HEK293 (cell line): ENCODE measurements at regions not wholly inside any gene's neighbourhood (a gene's known extent, or its start where the extent isn't known, plus 50 kb on each side); places are given as distances from the start of the nearest gene placed in this dataset.

ENCODE experiments used
- KLF10 ChIP-seq: fragments of 450-650 bp; IDR thresholded peaks from 2 replicates; pipeline ENCODE4 v1.5.1; 2018; ENCODE audit warnings: missing biosample characterization, mild to moderate bottlenecking, missing genetic modification characterization
- KLF8 ChIP-seq: fragments of 450-650 bp; formaldehyde crosslinking; IDR thresholded peaks from 2 replicates; pipeline ENCODE4 v1.5.1; 2016; ENCODE audit warnings: missing biosample characterization, missing genetic modification characterization
- ZNF174 ChIP-seq: fragments of 450-650 bp; formaldehyde crosslinking; IDR thresholded peaks from 2 replicates; pipeline ENCODE4 v1.5.0; 2017; ENCODE audit warnings: missing biosample characterization, mild to moderate bottlenecking, missing genetic modification characterization
- ZNF23 ChIP-seq: fragments of 450-650 bp; formaldehyde crosslinking; IDR thresholded peaks from 2 replicates; pipeline ENCODE4 v1.5.1; 2016; ENCODE audit warnings: missing biosample characterization, missing genetic modification characterization, borderline replicate concordance
- ZNF248 ChIP-seq: fragments of 450-650 bp; formaldehyde crosslinking; IDR thresholded peaks from 2 replicates; pipeline ENCODE4 v1.5.1; 2017; ENCODE audit warnings: missing biosample characterization, missing genetic modification characterization
- ZNF292 ChIP-seq: fragments of 450-650 bp; formaldehyde crosslinking; IDR thresholded peaks from 2 replicates; pipeline ENCODE4 v1.5.1; 2016; ENCODE audit warnings: low read depth, missing biosample characterization, missing genetic modification characterization, borderline replicate concordance
- ZNF311 ChIP-seq: fragments of 450-650 bp; formaldehyde crosslinking; IDR thresholded peaks from 2 replicates; pipeline ENCODE4 v1.5.1; 2017; ENCODE audit warnings: missing biosample characterization, missing genetic modification characterization, borderline replicate concordance
- ZNF610 ChIP-seq: fragments of 450-650 bp; formaldehyde crosslinking; IDR thresholded peaks from 2 replicates; pipeline ENCODE4 v1.5.1; 2016; ENCODE audit warnings: missing biosample characterization, missing genetic modification characterization, borderline replicate concordance
- ZNF623 ChIP-seq: fragments of 450-650 bp; formaldehyde crosslinking; IDR thresholded peaks from 2 replicates; pipeline ENCODE4 v1.5.1; 2016; ENCODE audit warnings: missing biosample characterization, missing genetic modification characterization
- TF ChIP-seq, protein P1 (sequence below): fragments of 450-650 bp; formaldehyde crosslinking; IDR thresholded peaks from 2 replicates; pipeline ENCODE4 v1.5.1; 2016; ENCODE audit warnings: missing biosample characterization, missing genetic modification characterization
- TF ChIP-seq, protein P2 (sequence below): fragments of 450-650 bp; formaldehyde crosslinking; IDR thresholded peaks from 2 replicates; pipeline ENCODE4; 2016; ENCODE audit warnings: missing biosample characterization, missing genetic modification characterization
- TF ChIP-seq, protein P3 (sequence below): fragments of 450-650 bp; formaldehyde crosslinking; conservative IDR thresholded peaks from 2 replicates; pipeline ENCODE4 v1.5.1; 2016; ENCODE audit warnings: low read depth, missing biosample characterization, missing genetic modification characterization
- TF ChIP-seq, protein P4 (sequence below): sonication (generic); formaldehyde crosslinking; IDR thresholded peaks from 2 replicates; pipeline ENCODE4 v1.8.1; 2022; ENCODE audit warnings: mild to moderate bottlenecking, moderate library complexity, missing genetic modification reagents
- TF ChIP-seq, protein P5 (sequence below): fragments of 450-650 bp; formaldehyde crosslinking; IDR thresholded peaks from 2 replicates; pipeline ENCODE4 v1.5.1; 2016; ENCODE audit warnings: missing biosample characterization, missing genetic modification characterization
- TF ChIP-seq, protein P6 (sequence below): fragments of 450-650 bp; formaldehyde crosslinking; IDR thresholded peaks from 2 replicates; pipeline ENCODE4 v1.5.1; 2016; ENCODE audit warnings: missing biosample characterization, missing genetic modification characterization
- TF ChIP-seq, protein P7 (sequence below): fragments of 450-650 bp; formaldehyde crosslinking; IDR thresholded peaks from 2 replicates; pipeline ENCODE4 v1.5.1; 2016; ENCODE audit warnings: missing biosample characterization, missing genetic modification characterization
- TF ChIP-seq, protein P8 (sequence below): fragments of 450-650 bp; formaldehyde crosslinking; IDR thresholded peaks from 2 replicates; pipeline ENCODE4 v1.5.1; 2016; ENCODE audit warnings: missing biosample characterization, missing genetic modification characterization, borderline replicate concordance

DNA sequence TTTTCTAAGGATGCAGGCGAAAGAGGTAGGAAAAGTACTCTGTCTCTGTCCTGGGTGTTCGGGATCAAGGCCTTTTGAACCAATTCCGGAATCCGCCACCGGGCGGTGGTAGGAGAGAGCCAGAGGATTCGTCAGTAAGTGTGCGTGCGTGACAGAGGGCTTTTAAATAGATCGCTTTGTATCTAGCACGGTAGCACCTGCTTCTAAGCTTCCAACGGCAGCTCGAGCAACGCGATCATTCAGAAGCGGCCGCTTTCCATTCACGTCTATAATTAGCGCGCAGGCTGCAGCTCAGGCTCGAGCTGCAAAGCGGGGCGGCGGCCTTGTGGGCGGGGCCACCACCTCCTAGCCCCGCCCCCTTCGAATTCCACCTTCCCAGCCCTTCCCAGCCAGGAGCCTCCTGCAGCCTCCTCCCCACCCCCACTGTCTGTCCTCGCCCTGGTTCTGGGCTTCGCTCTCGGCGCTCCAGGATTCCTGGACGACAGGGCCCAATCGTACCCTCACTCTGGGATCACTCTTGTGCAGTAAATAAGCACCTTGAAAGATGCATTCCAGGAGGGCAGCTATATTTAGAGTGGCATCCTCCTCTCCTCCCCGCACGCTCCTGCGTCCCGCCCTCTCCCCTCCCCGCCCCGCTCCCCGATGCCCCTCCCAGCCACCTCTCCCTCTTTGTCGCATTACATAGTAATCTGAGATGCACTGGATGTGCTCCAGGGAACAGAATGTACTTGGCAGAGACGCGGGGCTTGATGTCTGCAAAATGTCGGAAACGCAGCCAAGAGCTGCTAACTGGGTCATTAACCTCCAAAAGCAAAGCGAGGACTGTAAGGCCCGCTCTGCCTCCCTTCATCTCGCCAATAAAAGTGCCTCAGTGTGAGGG lies 224.1 kb upstream of the TPRG1 start (continued):
- TF ChIP-seq, protein P1, sequence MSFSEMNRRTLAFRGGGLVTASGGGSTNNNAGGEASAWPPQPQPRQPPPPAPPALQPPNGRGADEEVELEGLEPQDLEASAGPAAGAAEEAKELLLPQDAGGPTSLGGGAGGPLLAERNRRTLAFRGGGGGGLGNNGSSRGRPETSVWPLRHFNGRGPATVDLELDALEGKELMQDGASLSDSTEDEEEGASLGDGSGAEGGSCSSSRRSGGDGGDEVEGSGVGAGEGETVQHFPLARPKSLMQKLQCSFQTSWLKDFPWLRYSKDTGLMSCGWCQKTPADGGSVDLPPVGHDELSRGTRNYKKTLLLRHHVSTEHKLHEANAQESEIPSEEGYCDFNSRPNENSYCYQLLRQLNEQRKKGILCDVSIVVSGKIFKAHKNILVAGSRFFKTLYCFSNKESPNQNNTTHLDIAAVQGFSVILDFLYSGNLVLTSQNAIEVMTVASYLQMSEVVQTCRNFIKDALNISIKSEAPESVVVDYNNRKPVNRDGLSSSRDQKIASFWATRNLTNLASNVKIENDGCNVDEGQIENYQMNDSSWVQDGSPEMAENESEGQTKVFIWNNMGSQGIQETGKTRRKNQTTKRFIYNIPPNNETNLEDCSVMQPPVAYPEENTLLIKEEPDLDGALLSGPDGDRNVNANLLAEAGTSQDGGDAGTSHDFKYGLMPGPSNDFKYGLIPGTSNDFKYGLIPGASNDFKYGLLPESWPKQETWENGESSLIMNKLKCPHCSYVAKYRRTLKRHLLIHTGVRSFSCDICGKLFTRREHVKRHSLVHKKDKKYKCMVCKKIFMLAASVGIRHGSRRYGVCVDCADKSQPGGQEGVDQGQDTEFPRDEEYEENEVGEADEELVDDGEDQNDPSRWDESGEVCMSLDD (tag by site-specific recombination) = no peak
- TF ChIP-seq ZNF623 (no peak), ZNF610 (tag by site-specific recombination) (no peak), KLF10 (tag by site-specific recombination) (no peak), ZNF23 (tag by site-specific recombination) (no peak), ZNF311 (no peak), ZNF292 (no peak), ZNF248 (tag by site-specific recombination) (no peak), KLF8 (tag by site-specific recombination) (peak; percentile 68), ZNF174 (tag by site-specific recombination) (no peak)
- TF ChIP-seq, protein P2, sequence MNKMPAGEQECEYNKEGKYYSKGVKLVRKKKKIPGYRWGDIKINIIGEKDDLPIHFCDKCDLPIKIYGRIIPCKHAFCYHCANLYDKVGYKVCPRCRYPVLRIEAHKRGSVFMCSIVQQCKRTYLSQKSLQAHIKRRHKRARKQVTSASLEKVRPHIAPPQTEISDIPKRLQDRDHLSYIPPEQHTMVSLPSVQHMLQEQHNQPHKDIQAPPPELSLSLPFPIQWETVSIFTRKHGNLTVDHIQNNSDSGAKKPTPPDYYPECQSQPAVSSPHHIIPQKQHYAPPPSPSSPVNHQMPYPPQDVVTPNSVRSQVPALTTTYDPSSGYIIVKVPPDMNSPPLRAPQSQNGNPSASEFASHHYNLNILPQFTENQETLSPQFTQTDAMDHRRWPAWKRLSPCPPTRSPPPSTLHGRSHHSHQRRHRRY (tag by site-specific recombination) = no peak
- TF ChIP-seq, protein P3, sequence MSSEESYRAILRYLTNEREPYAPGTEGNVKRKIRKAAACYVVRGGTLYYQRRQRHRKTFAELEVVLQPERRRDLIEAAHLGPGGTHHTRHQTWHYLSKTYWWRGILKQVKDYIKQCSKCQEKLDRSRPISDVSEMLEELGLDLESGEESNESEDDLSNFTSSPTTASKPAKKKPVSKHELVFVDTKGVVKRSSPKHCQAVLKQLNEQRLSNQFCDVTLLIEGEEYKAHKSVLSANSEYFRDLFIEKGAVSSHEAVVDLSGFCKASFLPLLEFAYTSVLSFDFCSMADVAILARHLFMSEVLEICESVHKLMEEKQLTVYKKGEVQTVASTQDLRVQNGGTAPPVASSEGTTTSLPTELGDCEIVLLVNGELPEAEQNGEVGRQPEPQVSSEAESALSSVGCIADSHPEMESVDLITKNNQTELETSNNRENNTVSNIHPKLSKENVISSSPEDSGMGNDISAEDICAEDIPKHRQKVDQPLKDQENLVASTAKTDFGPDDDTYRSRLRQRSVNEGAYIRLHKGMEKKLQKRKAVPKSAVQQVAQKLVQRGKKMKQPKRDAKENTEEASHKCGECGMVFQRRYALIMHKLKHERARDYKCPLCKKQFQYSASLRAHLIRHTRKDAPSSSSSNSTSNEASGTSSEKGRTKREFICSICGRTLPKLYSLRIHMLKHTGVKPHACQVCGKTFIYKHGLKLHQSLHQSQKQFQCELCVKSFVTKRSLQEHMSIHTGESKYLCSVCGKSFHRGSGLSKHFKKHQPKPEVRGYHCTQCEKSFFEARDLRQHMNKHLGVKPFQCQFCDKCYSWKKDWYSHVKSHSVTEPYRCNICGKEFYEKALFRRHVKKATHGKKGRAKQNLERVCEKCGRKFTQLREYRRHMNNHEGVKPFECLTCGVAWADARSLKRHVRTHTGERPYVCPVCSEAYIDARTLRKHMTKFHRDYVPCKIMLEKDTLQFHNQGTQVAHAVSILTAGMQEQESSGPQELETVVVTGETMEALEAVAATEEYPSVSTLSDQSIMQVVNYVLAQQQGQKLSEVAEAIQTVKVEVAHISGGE (tag by site-specific recombination) = no peak
- TF ChIP-seq, protein P4, sequence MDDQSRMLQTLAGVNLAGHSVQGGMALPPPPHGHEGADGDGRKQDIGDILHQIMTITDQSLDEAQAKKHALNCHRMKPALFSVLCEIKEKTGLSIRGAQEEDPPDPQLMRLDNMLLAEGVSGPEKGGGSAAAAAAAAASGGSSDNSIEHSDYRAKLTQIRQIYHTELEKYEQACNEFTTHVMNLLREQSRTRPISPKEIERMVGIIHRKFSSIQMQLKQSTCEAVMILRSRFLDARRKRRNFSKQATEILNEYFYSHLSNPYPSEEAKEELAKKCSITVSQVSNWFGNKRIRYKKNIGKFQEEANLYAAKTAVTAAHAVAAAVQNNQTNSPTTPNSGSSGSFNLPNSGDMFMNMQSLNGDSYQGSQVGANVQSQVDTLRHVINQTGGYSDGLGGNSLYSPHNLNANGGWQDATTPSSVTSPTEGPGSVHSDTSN (CRISPR knock-in tag) = no peak
- TF ChIP-seq, protein P5, sequence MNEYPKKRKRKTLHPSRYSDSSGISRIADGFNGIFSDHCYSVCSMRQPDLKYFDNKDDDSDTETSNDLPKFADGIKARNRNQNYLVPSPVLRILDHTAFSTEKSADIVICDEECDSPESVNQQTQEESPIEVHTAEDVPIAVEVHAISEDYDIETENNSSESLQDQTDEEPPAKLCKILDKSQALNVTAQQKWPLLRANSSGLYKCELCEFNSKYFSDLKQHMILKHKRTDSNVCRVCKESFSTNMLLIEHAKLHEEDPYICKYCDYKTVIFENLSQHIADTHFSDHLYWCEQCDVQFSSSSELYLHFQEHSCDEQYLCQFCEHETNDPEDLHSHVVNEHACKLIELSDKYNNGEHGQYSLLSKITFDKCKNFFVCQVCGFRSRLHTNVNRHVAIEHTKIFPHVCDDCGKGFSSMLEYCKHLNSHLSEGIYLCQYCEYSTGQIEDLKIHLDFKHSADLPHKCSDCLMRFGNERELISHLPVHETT (tag by site-specific recombination) = no peak
- TF ChIP-seq, protein P6, sequence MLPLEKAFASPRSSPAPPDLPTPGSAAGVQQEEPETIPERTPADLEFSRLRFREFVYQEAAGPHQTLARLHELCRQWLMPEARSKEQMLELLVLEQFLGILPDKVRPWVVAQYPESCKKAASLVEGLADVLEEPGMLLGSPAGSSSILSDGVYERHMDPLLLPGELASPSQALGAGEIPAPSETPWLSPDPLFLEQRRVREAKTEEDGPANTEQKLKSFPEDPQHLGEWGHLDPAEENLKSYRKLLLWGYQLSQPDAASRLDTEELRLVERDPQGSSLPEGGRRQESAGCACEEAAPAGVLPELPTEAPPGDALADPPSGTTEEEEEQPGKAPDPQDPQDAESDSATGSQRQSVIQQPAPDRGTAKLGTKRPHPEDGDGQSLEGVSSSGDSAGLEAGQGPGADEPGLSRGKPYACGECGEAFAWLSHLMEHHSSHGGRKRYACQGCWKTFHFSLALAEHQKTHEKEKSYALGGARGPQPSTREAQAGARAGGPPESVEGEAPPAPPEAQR (tag by site-specific recombination) = no peak
- TF ChIP-seq, protein P7, sequence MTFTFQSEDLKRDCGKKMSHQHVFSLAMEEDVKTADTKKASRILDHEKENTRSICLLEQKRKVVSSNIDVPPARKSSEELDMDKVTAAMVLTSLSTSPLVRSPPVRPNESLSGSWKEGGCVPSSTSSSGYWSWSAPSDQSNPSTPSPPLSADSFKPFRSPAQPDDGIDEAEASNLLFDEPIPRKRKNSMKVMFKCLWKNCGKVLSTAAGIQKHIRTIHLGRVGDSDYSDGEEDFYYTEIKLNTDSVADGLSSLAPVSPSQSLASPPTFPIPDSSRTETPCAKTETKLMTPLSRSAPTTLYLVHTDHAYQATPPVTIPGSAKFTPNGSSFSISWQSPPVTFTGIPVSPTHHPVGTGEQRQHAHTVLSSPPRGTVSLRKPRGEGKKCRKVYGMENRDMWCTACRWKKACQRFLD (tag by site-specific recombination) = no peak
- TF ChIP-seq, protein P8, sequence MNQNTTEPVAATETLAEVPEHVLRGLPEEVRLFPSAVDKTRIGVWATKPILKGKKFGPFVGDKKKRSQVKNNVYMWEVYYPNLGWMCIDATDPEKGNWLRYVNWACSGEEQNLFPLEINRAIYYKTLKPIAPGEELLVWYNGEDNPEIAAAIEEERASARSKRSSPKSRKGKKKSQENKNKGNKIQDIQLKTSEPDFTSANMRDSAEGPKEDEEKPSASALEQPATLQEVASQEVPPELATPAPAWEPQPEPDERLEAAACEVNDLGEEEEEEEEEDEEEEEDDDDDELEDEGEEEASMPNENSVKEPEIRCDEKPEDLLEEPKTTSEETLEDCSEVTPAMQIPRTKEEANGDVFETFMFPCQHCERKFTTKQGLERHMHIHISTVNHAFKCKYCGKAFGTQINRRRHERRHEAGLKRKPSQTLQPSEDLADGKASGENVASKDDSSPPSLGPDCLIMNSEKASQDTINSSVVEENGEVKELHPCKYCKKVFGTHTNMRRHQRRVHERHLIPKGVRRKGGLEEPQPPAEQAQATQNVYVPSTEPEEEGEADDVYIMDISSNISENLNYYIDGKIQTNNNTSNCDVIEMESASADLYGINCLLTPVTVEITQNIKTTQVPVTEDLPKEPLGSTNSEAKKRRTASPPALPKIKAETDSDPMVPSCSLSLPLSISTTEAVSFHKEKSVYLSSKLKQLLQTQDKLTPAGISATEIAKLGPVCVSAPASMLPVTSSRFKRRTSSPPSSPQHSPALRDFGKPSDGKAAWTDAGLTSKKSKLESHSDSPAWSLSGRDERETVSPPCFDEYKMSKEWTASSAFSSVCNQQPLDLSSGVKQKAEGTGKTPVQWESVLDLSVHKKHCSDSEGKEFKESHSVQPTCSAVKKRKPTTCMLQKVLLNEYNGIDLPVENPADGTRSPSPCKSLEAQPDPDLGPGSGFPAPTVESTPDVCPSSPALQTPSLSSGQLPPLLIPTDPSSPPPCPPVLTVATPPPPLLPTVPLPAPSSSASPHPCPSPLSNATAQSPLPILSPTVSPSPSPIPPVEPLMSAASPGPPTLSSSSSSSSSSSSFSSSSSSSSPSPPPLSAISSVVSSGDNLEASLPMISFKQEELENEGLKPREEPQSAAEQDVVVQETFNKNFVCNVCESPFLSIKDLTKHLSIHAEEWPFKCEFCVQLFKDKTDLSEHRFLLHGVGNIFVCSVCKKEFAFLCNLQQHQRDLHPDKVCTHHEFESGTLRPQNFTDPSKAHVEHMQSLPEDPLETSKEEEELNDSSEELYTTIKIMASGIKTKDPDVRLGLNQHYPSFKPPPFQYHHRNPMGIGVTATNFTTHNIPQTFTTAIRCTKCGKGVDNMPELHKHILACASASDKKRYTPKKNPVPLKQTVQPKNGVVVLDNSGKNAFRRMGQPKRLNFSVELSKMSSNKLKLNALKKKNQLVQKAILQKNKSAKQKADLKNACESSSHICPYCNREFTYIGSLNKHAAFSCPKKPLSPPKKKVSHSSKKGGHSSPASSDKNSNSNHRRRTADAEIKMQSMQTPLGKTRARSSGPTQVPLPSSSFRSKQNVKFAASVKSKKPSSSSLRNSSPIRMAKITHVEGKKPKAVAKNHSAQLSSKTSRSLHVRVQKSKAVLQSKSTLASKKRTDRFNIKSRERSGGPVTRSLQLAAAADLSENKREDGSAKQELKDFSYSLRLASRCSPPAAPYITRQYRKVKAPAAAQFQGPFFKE (tag by site-specific recombination) = no peak
